OCI-LY1 (cell line): ENCODE measurements at regions not wholly inside any gene's neighbourhood (a gene's known extent, or its start where the extent isn't known, plus 50 kb on each side); places are given as distances from the start of the nearest gene placed in this dataset.
"Not testable (repeated sequence)": the region's sequence is repeated elsewhere in the genome, so short reads cannot be mapped to it uniquely, and the experiment has no call there.

ENCODE experiments used
- H2AFZ ChIP-seq: fragments of 200-600 bp; sonication (generic), shearing (Covaris generic); 2 replicates; pipeline ENCODE4 v1.6.0; 2014; ENCODE audit warnings: antibody characterized with exemption, mild to moderate bottlenecking, low read length
- H3F3A ChIP-seq: fragments of 200-600 bp; sonication (generic), shearing (Covaris generic); 2 replicates; pipeline ENCODE4 v1.6.0; 2014; ENCODE audit warnings: mild to moderate bottlenecking, antibody characterized with exemption, low read length, moderate library complexity; ENCODE audit not compliant: insufficient read depth
- H3K27ac ChIP-seq: fragments of 200-600 bp; sonication (generic); 2 replicates; pipeline ENCODE4 v1.5.1; 2014; ENCODE audit warnings: low read length, mixed run types, mild to moderate bottlenecking, low read depth; ENCODE audit not compliant: poor library complexity, severe bottlenecking
- H3K27me3 ChIP-seq: fragments of 200-600 bp; sonication (generic); 2 replicates; pipeline ENCODE4 v1.6.0; 2014; ENCODE audit warnings: antibody characterized with exemption, mild to moderate bottlenecking, low read length, moderate library complexity; ENCODE audit not compliant: insufficient read depth
- H3K36me3 ChIP-seq: fragments of 200-600 bp; sonication (generic); 2 replicates; pipeline ENCODE4 v1.6.1; 2014; ENCODE audit warnings: mild to moderate bottlenecking, antibody characterized with exemption, low read length, moderate library complexity, mixed read lengths; ENCODE audit not compliant: insufficient read depth
- H3K4me1 ChIP-seq: fragments of 200-600 bp; sonication (generic); 2 replicates; pipeline ENCODE4 v1.5.1; 2014; ENCODE audit warnings: mild to moderate bottlenecking, low read length, moderate library complexity; ENCODE audit not compliant: insufficient read depth, severe bottlenecking
- H3K4me2 ChIP-seq: fragments of 200-600 bp; sonication (generic), shearing (Covaris generic); 2 replicates; pipeline ENCODE4 v1.6.1; 2014; ENCODE audit warnings: low read length
- H3K4me3 ChIP-seq: fragments of 200-600 bp; sonication (generic); 2 replicates; pipeline ENCODE4 v1.5.1; 2014; ENCODE audit warnings: low read length, low read depth, mild to moderate bottlenecking, mixed read lengths; ENCODE audit not compliant: poor library complexity, severe bottlenecking
- H3K79me2 ChIP-seq: fragments of 200-600 bp; shearing (Covaris generic); 2 replicates; pipeline ENCODE4 v1.6.1; 2016; ENCODE audit warnings: mixed run types, low read length, mixed read lengths; ENCODE audit not compliant: insufficient read depth
- H3K9ac ChIP-seq: fragments of 200-600 bp; sonication (generic), shearing (Covaris generic); 2 replicates; pipeline ENCODE4 v1.6.1; 2014; ENCODE audit warnings: mild to moderate bottlenecking, low read length, mixed read lengths
- H3K9me2 ChIP-seq: fragments of 200-600 bp; sonication (generic), shearing (Covaris generic); 2 replicates; pipeline ENCODE4 v1.6.1; 2014; ENCODE audit warnings: low read depth, mild to moderate bottlenecking, low read length, mixed read lengths
- H3K9me3 ChIP-seq: fragments of 200-600 bp; shearing (Covaris generic); 2 replicates; pipeline ENCODE4 v1.6.1; 2014; ENCODE audit warnings: low read length, mixed read lengths
- H4K20me1 ChIP-seq: fragments of 200-600 bp; sonication (generic), shearing (Covaris generic); 2 replicates; pipeline ENCODE4 v1.6.0; 2016; ENCODE audit warnings: mild to moderate bottlenecking, low read length; ENCODE audit not compliant: insufficient read depth
- CTCF ChIP-seq: fragments of 200-600 bp; sonication (generic), shearing (Covaris generic); IDR thresholded peaks from 2 replicates; pipeline ENCODE4 v1.5.1; 2017; ENCODE audit warnings: mild to moderate bottlenecking, antibody characterized with exemption, low read length, moderate library complexity, mixed read lengths
- EZH2 ChIP-seq: fragments of 200-600 bp; sonication (generic), shearing (Covaris generic); IDR thresholded peaks from 2 replicates; pipeline ENCODE4 v1.8.0; 2017; ENCODE audit warnings: borderline replicate concordance, mixed run types, mild to moderate bottlenecking, antibody characterized with exemption, low read length, moderate library complexity, mixed read lengths

GRCh38 chr12:107864235-107864634 is 89.7 kb downstream of the ASCL4 start:
- no peaks in the 10 kb centered on the region for H3K9me2 ChIP-seq
- no peaks in the 10 kb centered on the region for H3K79me2 ChIP-seq
- no peak overlapping the region for H3K9ac ChIP-seq
- no peaks in the 10 kb centered on the region for H3K4me1 ChIP-seq
- H3K27ac ChIP-seq: no peak overlapping the region
- no peaks in the 10 kb centered on the region for H3K9me3 ChIP-seq
- no peaks in the 10 kb centered on the region for H3K27me3 ChIP-seq
- H3K4me3 ChIP-seq: no peak overlapping the region
- no peaks in the 10 kb centered on the region for H4K20me1 ChIP-seq
- no peaks in the 10 kb centered on the region for H3F3A ChIP-seq
- H3K36me3 ChIP-seq: no peaks in the 10 kb centered on the region
- no peak overlapping the region for H3K4me2 ChIP-seq
- H2AFZ ChIP-seq: no peak overlapping the region
- TF ChIP-seq CTCF: no peak
- no peak for TF ChIP-seq EZH2

GRCh38 chr12:107864727-107865126 is 90.2 kb downstream of the ASCL4 start:
- not testable (repeated sequence) for H3K4me2 ChIP-seq

GRCh38 chr12:107873223-107873622 is 98.7 kb downstream of the ASCL4 start:
- H3K79me2 ChIP-seq: no peaks in the 10 kb centered on the region
- no peak overlapping the region for H2AFZ ChIP-seq
- H3K9me2 ChIP-seq: no peaks in the 10 kb centered on the region
- H3K4me3 ChIP-seq: no peak overlapping the region
- no peaks in the 10 kb centered on the region for H3K27me3 ChIP-seq
- TF ChIP-seq CTCF: no peak
- no peak for TF ChIP-seq EZH2
- no peak overlapping the region for H3K27ac ChIP-seq
- no peaks in the 10 kb centered on the region for H3K36me3 ChIP-seq
- no peaks in the 10 kb centered on the region for H3F3A ChIP-seq
- H4K20me1 ChIP-seq: no peaks in the 10 kb centered on the region
- H3K4me2 ChIP-seq: no peak overlapping the region
- no peaks in the 10 kb centered on the region for H3K4me1 ChIP-seq
- no peak overlapping the region for H3K9ac ChIP-seq
- H3K9me3 ChIP-seq: no peaks in the 10 kb centered on the region

More at GRCh38 chr12:107864727-107865126, 90.2 kb downstream of the ASCL4 start:
- not testable (repeated sequence) for H3K27me3 ChIP-seq, H4K20me1 ChIP-seq, H3F3A ChIP-seq, H3K9ac ChIP-seq, H3K27ac ChIP-seq, H3K4me1 ChIP-seq, H2AFZ ChIP-seq, H3K4me3 ChIP-seq, H3K9me3 ChIP-seq, H3K9me2 ChIP-seq, H3K79me2 ChIP-seq, H3K36me3 ChIP-seq

- no peak overlapping the region for H2AFZ ChIP-seq
- no peak overlapping the region for H3K9ac ChIP-seq
- no peak overlapping the region for H3K4me2 ChIP-seq
- no peaks in the 10 kb centered on the region for H3K9me3 ChIP-seq
- H3F3A ChIP-seq: no peaks in the 10 kb centered on the region
- no peak overlapping the region for H3K27ac ChIP-seq
- no peaks in the 10 kb centered on the region for H3K79me2 ChIP-seq
- no peak; the same call in 1 of the 2 replicates for TF ChIP-seq CTCF
- no peak for TF ChIP-seq EZH2
- H3K9me2 ChIP-seq: no peaks in the 10 kb centered on the region
- H4K20me1 ChIP-seq: no peaks in the 10 kb centered on the region
- no peak overlapping the region for H3K4me3 ChIP-seq
- H3K36me3 ChIP-seq: no peaks in the 10 kb centered on the region
- no peaks in the 10 kb centered on the region for H3K27me3 ChIP-seq
- H3K4me1 ChIP-seq: no peaks in the 10 kb centered on the region
Observed at GRCh38 chr12:107875786-107876185, 101.3 kb downstream of the ASCL4 start.
